Common myeloid progenitor, CD34-positive (primary cell): ENCODE measurements at regions not wholly inside any gene's neighbourhood (a gene's known extent, or its start where the extent isn't known, plus 50 kb on each side); places are given as distances from the start of the nearest gene placed in this dataset.

Source experiments
- CTCF ChIA-PET: fragments of 350-600 bp; sonication (Branson Sonifier 250); formaldehyde crosslinking; loops from one replicate; lab custom pipeline; 2021; ENCODE audit warnings: antibody characterized with exemption; lab: Charles Lee
- POLR2A ChIA-PET: fragments of 350-600 bp; sonication (Branson Sonifier 250); formaldehyde crosslinking; loops from one replicate; lab custom pipeline; 2021; ENCODE audit warnings: antibody characterized with exemption; lab: Charles Lee
- DNase-seq, 3 donors: peaks; one replicate each; pipeline versions ENCODE4 v3.0.0 to v3.0.0-alpha.2; 2013
- H3K27ac ChIP-seq, 2 experiments: 1 replicate in 1 of 2; 2 replicates in 1 of 2; pipeline ENCODE4 v1.7.0; 2013; ENCODE audit warnings: inconsistent platforms in 2 of 2, low read length in 2 of 2, mild to moderate bottlenecking in 2 of 2, low read depth in 1 of 2, moderate library complexity in 1 of 2; ENCODE audit not compliant: severe bottlenecking in 2 of 2, insufficient read depth in 1 of 2, poor library complexity in 1 of 2
- H3K27me3 ChIP-seq, 5 experiments: replicated peaks in 2 of 5; 1 replicate in 3 of 5; 2 replicates in 2 of 5; pipeline versions ENCODE4 v1.6.1 to v1.7.0; 2013; ENCODE audit warnings: low read length in 4 of 5, mild to moderate bottlenecking in 2 of 5, moderate library complexity in 2 of 5, inconsistent platforms in 1 of 5; ENCODE audit not compliant: insufficient read depth in 5 of 5, control insufficient read depth in 4 of 5
- H3K36me3 ChIP-seq, 4 experiments: 1 replicate in 2 of 4; 2 replicates in 2 of 4; pipeline versions ENCODE4 v1.6.1 to v1.7.0; 2013; ENCODE audit warnings: low read length in 3 of 4, control low read depth in 1 of 4, mild to moderate bottlenecking in 1 of 4; ENCODE audit not compliant: control insufficient read depth in 4 of 4, insufficient read depth in 4 of 4
- H3K4me1 ChIP-seq, 4 experiments: 1 replicate in 3 of 4; 2 replicates in 1 of 4; pipeline versions ENCODE4 v1.6.1 to v1.7.1; 2013; ENCODE audit warnings: low read length in 3 of 4, mild to moderate bottlenecking in 3 of 4, control low read depth in 1 of 4, inconsistent platforms in 1 of 4, moderate library complexity in 1 of 4; ENCODE audit not compliant: control insufficient read depth in 4 of 4, insufficient read depth in 4 of 4; ENCODE audit errors: control extremely low read depth in 1 of 4
- H3K4me3 ChIP-seq, 7 experiments: 1 replicate in 4 of 7; 2 replicates in 3 of 7; pipeline versions ENCODE4 v1.5.1 to v1.7.0; 2013; ENCODE audit warnings: mild to moderate bottlenecking in 7 of 7, low read length in 6 of 7, moderate library complexity in 6 of 7, inconsistent platforms in 2 of 7, low read depth in 2 of 7, control low read depth in 1 of 7; ENCODE audit not compliant: insufficient read depth in 4 of 7, control insufficient read depth in 1 of 7; ENCODE audit errors: extremely low read depth in 1 of 7
- H3K9me3 ChIP-seq, 5 experiments: 1 replicate in 4 of 5; 2 replicates in 1 of 5; pipeline versions ENCODE4 v1.6.1 to v1.7.1; 2013; ENCODE audit warnings: low read length in 4 of 5, mild to moderate bottlenecking in 2 of 5, inconsistent platforms in 1 of 5, low read depth in 1 of 5, moderate library complexity in 1 of 5; ENCODE audit not compliant: control insufficient read depth in 4 of 5, insufficient read depth in 2 of 5; ENCODE audit errors: control extremely low read depth in 1 of 5
- WGBS: methylation state at CpG from one replicate; pipeline ENCODE4 v1.1.5; 2013; ENCODE audit not compliant: insufficient coverage; 5-methylcytosine and 5-hydroxymethylcytosine counted together

DNA sequence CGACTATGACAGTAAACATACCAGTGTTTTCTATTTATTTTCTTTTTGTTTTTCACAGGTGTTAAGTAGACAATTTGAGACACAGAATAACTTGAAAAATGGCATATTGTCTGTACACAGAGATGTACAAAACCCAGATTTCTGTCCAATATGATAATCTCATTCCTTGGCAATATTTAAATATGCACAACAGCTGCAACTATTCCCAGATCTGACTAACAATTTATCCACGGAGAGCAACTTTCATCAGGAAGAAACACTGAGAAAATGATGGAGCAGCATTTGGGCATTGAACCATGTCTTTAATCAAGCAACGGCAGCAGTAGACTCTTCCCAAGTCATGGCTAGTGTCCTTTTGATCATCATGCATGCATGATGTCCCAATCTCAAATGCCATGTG is 452.6 kb downstream of the ZPLD1 start:
- ChIA-PET CTCF (no interaction called here), POLR2A (no interaction called here)
- Histone ChIP-seq H3K27ac (no peak overlapping the region), H3K4me1 (no peaks in the 10 kb centered on the region), H3K27me3 (no peaks in the 10 kb centered on the region), H3K9me3 (no peaks in the 10 kb centered on the region), H3K36me3 (no peaks in the 10 kb centered on the region), H3K4me3 (no peak overlapping the region)
- no peak for DNase-seq
- 100% methylated on average over 2 of the region's 3 CpGs for WGBS

DNA sequence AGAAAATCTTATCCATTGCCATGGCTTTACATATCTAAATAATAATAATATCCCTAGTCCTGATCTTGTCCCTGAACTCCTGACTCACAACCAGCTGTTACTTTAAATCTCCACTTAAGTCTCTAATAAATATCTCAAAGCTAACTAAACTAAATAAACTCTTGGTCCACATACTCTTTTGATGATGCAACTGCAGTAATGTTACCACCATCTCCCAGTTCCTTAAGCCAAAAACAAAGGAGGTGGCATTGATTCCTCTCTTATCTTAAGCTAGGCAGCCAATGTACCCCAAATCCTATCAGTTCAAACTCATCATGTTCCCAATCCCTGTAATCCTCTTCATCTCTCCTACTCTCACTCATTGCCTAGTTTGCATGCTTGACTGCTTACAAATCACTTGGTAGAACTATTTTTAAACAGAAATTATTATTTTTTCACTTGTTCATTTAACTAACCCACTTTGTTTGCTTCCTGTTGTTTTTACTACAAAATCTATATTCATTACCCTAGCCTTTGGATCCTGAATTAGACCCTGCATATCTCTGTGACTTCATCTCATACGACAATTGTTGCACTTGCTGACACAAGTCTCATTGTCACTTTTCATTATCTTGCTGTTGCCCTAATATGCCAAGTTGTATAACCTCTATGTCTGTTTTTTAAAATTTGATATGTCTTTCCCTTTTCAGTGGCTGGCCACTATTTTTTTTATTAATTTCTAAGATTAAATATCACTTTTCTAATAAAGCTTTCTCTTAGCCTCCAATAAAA is 462.2 kb downstream of the ZPLD1 start:
- CTCF ChIA-PET: no interaction called here
- POLR2A ChIA-PET: no interaction called here
- Histone ChIP-seq H3K4me3 (no peak overlapping the region), H3K4me1 (no peaks in the 10 kb centered on the region), H3K36me3 (no peaks in the 10 kb centered on the region), H3K27me3 (no peaks in the 10 kb centered on the region), H3K9me3 (no peaks in the 10 kb centered on the region), H3K27ac (no peak overlapping the region)
- no CpG with 5 or more reads among the region's 1 CpG for WGBS
- no peak for DNase-seq

DNA sequence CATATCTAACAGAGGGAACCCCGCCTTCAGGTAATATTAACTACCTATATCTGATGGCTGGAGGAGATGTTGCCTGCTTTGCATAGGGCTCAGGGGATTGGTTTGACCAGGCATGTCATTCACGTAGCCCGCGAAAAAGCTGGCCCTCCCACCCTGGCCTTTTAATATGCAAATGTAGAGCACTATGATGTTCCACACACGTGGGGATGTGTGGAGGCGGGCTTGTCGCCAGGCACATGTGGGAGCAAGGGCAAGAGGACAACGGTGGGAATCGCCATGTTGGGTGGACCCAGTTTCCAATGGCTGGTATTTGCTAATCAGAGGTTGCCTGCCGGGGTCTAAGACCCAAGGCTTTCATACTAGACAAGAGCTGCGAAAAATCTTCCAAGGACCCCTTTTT is 469.8 kb downstream of the ZPLD1 start:
- ChIA-PET CTCF (no interaction called here), POLR2A (no interaction called here)
- Histone ChIP-seq H3K27me3 (no peaks in the 10 kb centered on the region), H3K36me3 (no peaks in the 10 kb centered on the region), H3K27ac (no peak overlapping the region), H3K9me3 (no peaks in the 10 kb centered on the region), H3K4me1 (no peaks in the 10 kb centered on the region), H3K4me3 (no peak overlapping the region)
- WGBS: 91% methylated on average over 6 of the region's 11 CpGs
- no peak for DNase-seq

DNA sequence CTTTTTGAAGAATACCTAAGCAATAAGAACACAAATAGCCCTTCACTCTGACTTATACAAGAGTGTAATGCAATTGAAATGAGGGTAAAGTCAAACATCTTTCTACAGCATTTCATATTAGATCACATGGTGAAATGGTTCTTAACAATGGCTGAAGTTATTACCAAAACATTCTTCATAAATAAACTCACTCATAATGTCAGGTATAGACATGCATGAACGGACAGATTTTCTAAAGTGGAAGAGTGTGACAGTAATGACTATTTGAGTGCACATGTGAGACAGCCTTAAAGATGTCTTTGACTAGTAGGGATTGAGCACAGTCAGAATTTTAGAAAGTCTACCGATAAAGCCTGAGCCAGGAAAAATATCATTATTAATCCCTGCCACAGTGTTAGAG is 471.0 kb downstream of the ZPLD1 start:
- H3K4me1 ChIP-seq: no peaks in the 10 kb centered on the region
- no peak overlapping the region for H3K27ac ChIP-seq
- H3K27me3 ChIP-seq: no peaks in the 10 kb centered on the region
- POLR2A ChIA-PET: no interaction called here
- CTCF ChIA-PET: no interaction called here
- DNase-seq: no peak
- no peaks in the 10 kb centered on the region for H3K9me3 ChIP-seq
- no peak overlapping the region for H3K4me3 ChIP-seq
- H3K36me3 ChIP-seq: no peaks in the 10 kb centered on the region
- WGBS: 100% methylated on average over 1 of the region's 2 CpGs

DNA sequence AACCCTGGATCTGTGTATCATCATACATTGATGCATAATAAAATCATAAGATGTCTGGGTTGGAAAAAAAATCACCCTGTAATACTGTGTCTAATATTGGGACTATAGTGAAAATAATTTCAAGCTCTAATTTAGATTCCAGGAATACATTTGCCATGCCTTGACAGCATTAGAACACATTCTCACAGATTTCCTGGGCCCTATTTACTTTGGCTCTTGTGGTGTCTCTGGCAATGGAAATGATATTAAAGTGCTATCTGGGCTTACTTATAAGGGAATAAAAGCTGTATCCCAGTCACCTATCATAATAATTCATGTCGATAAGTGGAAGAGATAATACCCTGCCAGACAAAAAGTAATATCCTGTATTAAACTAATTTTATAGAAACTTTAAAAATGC is 472.0 kb downstream of the ZPLD1 start:
- ChIA-PET CTCF (no interaction called here), POLR2A (no interaction called here)
- DNase-seq: no peak
- no peaks in the 10 kb centered on the region for H3K9me3 ChIP-seq
- no peaks in the 10 kb centered on the region for H3K36me3 ChIP-seq
- H3K4me1 ChIP-seq: no peaks in the 10 kb centered on the region
- no CpG with 5 or more reads among the region's 1 CpG for WGBS
- H3K27me3 ChIP-seq: no peaks in the 10 kb centered on the region
- no peak overlapping the region for H3K4me3 ChIP-seq
- no peak overlapping the region for H3K27ac ChIP-seq

DNA sequence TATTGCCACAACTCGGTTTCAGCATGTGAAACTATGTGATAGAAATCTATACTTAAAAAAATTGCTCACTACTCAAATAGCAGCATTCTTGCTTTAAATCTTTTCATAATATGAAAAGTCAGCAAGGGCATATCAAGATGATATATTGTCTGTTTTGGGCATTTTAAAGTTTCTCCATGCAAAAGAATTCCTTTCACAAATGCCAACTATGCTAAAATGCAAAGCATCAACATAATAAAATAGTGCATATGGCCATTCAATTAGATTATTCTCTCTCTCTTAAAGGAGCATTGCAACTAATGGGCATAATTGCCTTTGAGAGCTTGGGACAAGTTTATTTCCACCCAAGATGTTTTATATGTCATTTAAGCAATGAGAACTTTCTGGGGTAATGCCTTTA is 475.1 kb downstream of the ZPLD1 start:
- Histone ChIP-seq H3K9me3 (no peaks in the 10 kb centered on the region), H3K4me1 (no peaks in the 10 kb centered on the region), H3K4me3 (no peak overlapping the region), H3K36me3 (no peaks in the 10 kb centered on the region), H3K27me3 (no peaks in the 10 kb centered on the region), H3K27ac (no peak overlapping the region)
- ChIA-PET POLR2A (no interaction called here), CTCF (no interaction called here)
- no CpG with 5 or more reads among the region's 1 CpG for WGBS
- DNase-seq: no peak

DNA sequence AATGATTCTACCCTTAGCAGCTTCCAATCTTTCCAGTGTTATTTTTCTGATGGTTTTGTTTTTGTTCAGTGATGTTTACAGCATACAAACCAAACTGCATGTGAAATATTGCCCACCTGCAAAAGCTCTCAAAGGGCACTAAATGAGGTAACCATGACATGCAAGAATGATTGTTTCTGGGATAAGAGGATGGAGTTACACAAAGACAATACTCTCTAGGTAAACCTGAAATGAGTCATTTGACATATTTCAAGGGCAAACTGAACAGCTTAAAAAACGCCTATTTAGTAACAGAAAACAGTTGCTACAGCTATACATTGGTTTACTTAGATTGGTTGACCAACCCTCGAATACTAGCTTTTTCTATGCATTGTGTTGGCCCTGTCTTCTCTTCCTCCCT is 481.7 kb downstream of the ZPLD1 start:
- Histone ChIP-seq H3K27ac (no peak overlapping the region), H3K9me3 (no peaks in the 10 kb centered on the region), H3K27me3 (no peaks in the 10 kb centered on the region), H3K36me3 (no peaks in the 10 kb centered on the region), H3K4me3 (no peak overlapping the region), H3K4me1 (no peaks in the 10 kb centered on the region)
- no peak for DNase-seq
- ChIA-PET CTCF (interaction anchor here (1.4 kb wide), 1 partner anchor 11 kb away, joined by 3 read pairs; no protein-coding TSS in a partner anchor), POLR2A (interaction anchor here (0.6 kb wide), 1 partner anchor 33 kb away, joined by 3 read pairs; no protein-coding TSS in a partner anchor)
- 71% methylated on average over 2 of the region's 2 CpGs for WGBS
